H4 (cell line): ENCODE measurements at regions not wholly inside any gene's neighbourhood (a gene's known extent, or its start where the extent isn't known, plus 50 kb on each side); places are given as distances from the start of the nearest gene placed in this dataset.

Source experiments
- DNase-seq: peaks from one replicate; pipeline ENCODE4 v3.0.0-alpha.2; 2015; ENCODE audit warnings: low spot score

GRCh38 chr2:180063494-180064092 is 56.5 kb upstream of the CWC22 start:
- no peak for DNase-seq

- DNase-seq = no peak
Observed at GRCh38 chr2:180062178-180062577, 55.1 kb upstream of the CWC22 start.

GRCh38 chr2:180061546-180061945 is 54.4 kb upstream of the CWC22 start:
- DNase-seq = no peak

- no peak for DNase-seq
Observed at GRCh38 chr2:180061085-180061484, 54.0 kb upstream of the CWC22 start.

GRCh38 chr2:180058993-180059392 is 51.9 kb upstream of the CWC22 start:
- DNase-seq = no peak

GRCh38 chr2:180057706-180058412 is 50.8 kb upstream of the CWC22 start:
- no peak for DNase-seq
